ENCODE measurements at regions not wholly inside any gene's neighbourhood (a gene's known extent, or its start where the extent isn't known, plus 50 kb on each side); places are given as distances from the start of the nearest gene placed in this dataset.

- DNase-seq (ENCODE audit: low read depth, low spot score), result no peak
Observed at GRCh38 chr1:224486801-224487583, 52.4 kb upstream of the WDR26 start.

GRCh38 chr1:224488806-224489499 lies 54.4 kb upstream of the WDR26 start:
- DNase-seq (ENCODE audit: low read depth, low spot score), result no peak

GRCh38 chr1:224489534-224490365 lies 55.2 kb upstream of the WDR26 start:
- no peak for DNase-seq (ENCODE audit: low read depth, low spot score)

- no peak for DNase-seq (ENCODE audit: low read depth, low spot score)
Observed at GRCh38 chr1:224490549-224491537, 56.2 kb upstream of the WDR26 start.

- no peak for DNase-seq (ENCODE audit: low read depth, low spot score)
Observed at GRCh38 chr1:224492015-224492414, 57.4 kb upstream of the WDR26 start.

GRCh38 chr1:224492632-224493031 lies 58.0 kb upstream of the WDR26 start:
- DNase-seq (ENCODE audit: low read depth, low spot score), result no peak

- DNase-seq (ENCODE audit: low read depth, low spot score), result no peak
Observed at GRCh38 chr1:224493269-224493668, 58.7 kb upstream of the WDR26 start.

- no peak for DNase-seq (ENCODE audit: low read depth, low spot score)
Observed at GRCh38 chr1:224494343-224494742, 59.7 kb upstream of the WDR26 start.

- DNase-seq (ENCODE audit: low read depth, low spot score), result no peak
Observed at GRCh38 chr1:224495866-224496265, 61.3 kb upstream of the WDR26 start.

- DNase-seq (ENCODE audit: low read depth, low spot score), result no peak
Observed at GRCh38 chr1:224496826-224497225, 62.2 kb upstream of the WDR26 start.

GRCh38 chr1:224497714-224498573 lies 63.3 kb upstream of the WDR26 start:
- no peak for DNase-seq (ENCODE audit: low read depth, low spot score)

- DNase-seq (ENCODE audit: low read depth, low spot score), result peak; percentile 94
Observed at GRCh38 chr1:224498574-224499170, 64.1 kb upstream of the WDR26 start.

- DNase-seq (ENCODE audit: low read depth, low spot score), result no peak
Observed at GRCh38 chr1:224499204-224499603, 64.6 kb upstream of the WDR26 start.

GRCh38 chr1:224500796-224501195 lies 66.2 kb upstream of the WDR26 start:
- no peak for DNase-seq (ENCODE audit: low read depth, low spot score)

GRCh38 chr1:224501836-224502235 lies 67.2 kb upstream of the WDR26 start:
- no peak for DNase-seq (ENCODE audit: low read depth, low spot score)

GRCh38 chr1:224502459-224503160 lies 68.0 kb upstream of the WDR26 start:
- DNase-seq (ENCODE audit: low read depth, low spot score), result no peak

GRCh38 chr1:224503161-224504118 lies 68.8 kb upstream of the WDR26 start:
- DNase-seq (ENCODE audit: low read depth, low spot score), result no peak
